ENCODE measurements at regions not wholly inside any gene's neighbourhood (a gene's known extent, or its start where the extent isn't known, plus 50 kb on each side); places are given as distances from the start of the nearest gene placed in this dataset.
"Not testable (repeated sequence)": the region's sequence is repeated elsewhere in the genome, so short reads cannot be mapped to it uniquely, and the experiment has no call there.

GRCh38 chr3:64368257-64369020, 143.2 kb upstream of the PRICKLE2 start:
- H3K4me3 Mint-ChIP-seq: no peak overlapping the region
- H3K4me1 Mint-ChIP-seq: peaks cover 21% of the 10 kb centered on the region
- TF ChIP-seq CTCF (IDR thresholded peaks at IDR 0.05): no peak
- H3K36me3 Mint-ChIP-seq (ENCODE audit: low read depth): no peaks in the 10 kb centered on the region
- H3K27me3 Mint-ChIP-seq (ENCODE audit: low read depth, poor library complexity): no peaks in the 10 kb centered on the region
- DNase-seq: no peak
- no peaks in the 10 kb centered on the region for H3K9me3 Mint-ChIP-seq
- H3K27ac Mint-ChIP-seq: no peak overlapping the region

GRCh38 chr3:64365877-64366276, 140.6 kb upstream of the PRICKLE2 start:
- no peak for DNase-seq
- Mint-ChIP-seq H3K9me3 (no peaks in the 10 kb centered on the region), H3K4me3 (no peak overlapping the region), H3K36me3 (ENCODE audit: low read depth) (no peaks in the 10 kb centered on the region), H3K27me3 (ENCODE audit: low read depth, poor library complexity) (no peaks in the 10 kb centered on the region), H3K27ac (no peak overlapping the region), H3K4me1 (peaks cover 44% of the 10 kb centered on the region)
- no peak for TF ChIP-seq CTCF (IDR thresholded peaks at IDR 0.05)

- TF ChIP-seq CTCF (IDR thresholded peaks at IDR 0.05): no peak
- Mint-ChIP-seq H3K9me3 (no peaks in the 10 kb centered on the region), H3K4me3 (no peak overlapping the region), H3K4me1 (peaks cover 49% of the 10 kb centered on the region), H3K27me3 (ENCODE audit: low read depth, poor library complexity) (peaks cover 6% of the 10 kb centered on the region), H3K36me3 (ENCODE audit: low read depth) (no peaks in the 10 kb centered on the region), H3K27ac (no peak overlapping the region)
- DNase-seq: no peak
These were observed 138.6 kb upstream of the PRICKLE2 start for GRCh38 chr3:64363842-64364241.

- no peak for TF ChIP-seq CTCF (IDR thresholded peaks at IDR 0.05)
- no peak overlapping the region for H3K27ac Mint-ChIP-seq
- no peak overlapping the region for H3K4me3 Mint-ChIP-seq
- peaks cover 6% of the 10 kb centered on the region for H3K27me3 Mint-ChIP-seq (ENCODE audit: low read depth, poor library complexity)
- no peaks in the 10 kb centered on the region for H3K9me3 Mint-ChIP-seq
- peaks cover 36% of the 10 kb centered on the region for H3K4me1 Mint-ChIP-seq
- no peaks in the 10 kb centered on the region for H3K36me3 Mint-ChIP-seq (ENCODE audit: low read depth)
- DNase-seq: no peak
These were observed 136.9 kb upstream of the PRICKLE2 start for GRCh38 chr3:64361962-64362735.

GRCh38 chr3:64361036-64361435, 135.8 kb upstream of the PRICKLE2 start:
- DNase-seq; H3K36me3 Mint-ChIP-seq (ENCODE audit: low read depth); H3K27me3 Mint-ChIP-seq (ENCODE audit: low read depth, poor library complexity); H3K4me3 Mint-ChIP-seq; H3K9me3 Mint-ChIP-seq: not testable (repeated sequence)
- Mint-ChIP-seq H3K4me1 (peaks cover 38% of the 10 kb centered on the region), H3K27ac (peak overlapping the region; percentile 76)

GRCh38 chr3:64360280-64360679, 135.0 kb upstream of the PRICKLE2 start:
- no peak for TF ChIP-seq CTCF (IDR thresholded peaks at IDR 0.05)
- Mint-ChIP-seq H3K4me1 (peaks cover 45% of the 10 kb centered on the region), H3K9me3 (no peaks in the 10 kb centered on the region), H3K27me3 (ENCODE audit: low read depth, poor library complexity) (peaks cover 6% of the 10 kb centered on the region), H3K4me3 (no peak overlapping the region), H3K36me3 (ENCODE audit: low read depth) (no peaks in the 10 kb centered on the region), H3K27ac (no peak overlapping the region)
- no peak for DNase-seq
